IgD-negative memory B cell (primary cell): ENCODE measurements at regions not wholly inside any gene's neighbourhood (a gene's known extent, or its start where the extent isn't known, plus 50 kb on each side); places are given as distances from the start of the nearest gene placed in this dataset.

Source experiments
- H3K27ac Mint-ChIP-seq, 3 donors: one replicate each; pipeline ENCODE4 v1.8.0; 2020 to 2022; ENCODE audit warnings: mild to moderate bottlenecking in 3 of 3, mixed read lengths in 3 of 3, moderate library complexity in 1 of 3
- H3K27me3 Mint-ChIP-seq: one replicate; pipeline ENCODE4 v1.8.0; 2021; ENCODE audit warnings: mixed read lengths
- H3K36me3 Mint-ChIP-seq: one replicate; pipeline ENCODE4 v1.8.0; 2020; ENCODE audit warnings: mild to moderate bottlenecking, mixed read lengths
- H3K4me1 Mint-ChIP-seq, 3 donors: one replicate each; pipeline ENCODE4 v1.8.0; 2020 to 2022; ENCODE audit warnings: mixed read lengths in 3 of 3, mild to moderate bottlenecking in 1 of 3
- H3K4me3 Mint-ChIP-seq, 4 donors: one replicate each; pipeline ENCODE4 v1.8.0; 2020 to 2022; ENCODE audit warnings: mild to moderate bottlenecking in 4 of 4, mixed read lengths in 4 of 4, moderate library complexity in 3 of 4
- H3K9me3 Mint-ChIP-seq, 3 donors: one replicate each; pipeline ENCODE4 v1.8.0; 2020 to 2021; ENCODE audit warnings: mixed read lengths in 3 of 3, mild to moderate bottlenecking in 1 of 3

- H3K36me3 Mint-ChIP-seq = peaks cover 6% of the 10 kb centered on the region
- peaks cover 15% of the 10 kb centered on the region for H3K27me3 Mint-ChIP-seq
- no peaks in the 10 kb centered on the region for H3K9me3 Mint-ChIP-seq
- peak overlapping the region in 1 of 4 donors; percentile 47 for H3K4me3 Mint-ChIP-seq
- no peak overlapping the region for H3K27ac Mint-ChIP-seq
- H3K4me1 Mint-ChIP-seq = peaks cover 0 to 6% (median 0%) of the 10 kb centered on the region in 3 donors
Measured at GRCh38 chr2:44848026-44848425, 93.5 kb upstream of the SIX3 start.

GRCh38 chr2:44850016-44850415 lies 91.5 kb upstream of the SIX3 start:
- H3K27me3 Mint-ChIP-seq = peaks cover 19% of the 10 kb centered on the region

GRCh38 chr2:44851518-44851917 lies 90.0 kb upstream of the SIX3 start:
- H3K9me3 Mint-ChIP-seq = peaks cover 0 to 2% (median 0%) of the 10 kb centered on the region in 3 donors
- peaks cover 4% of the 10 kb centered on the region for H3K36me3 Mint-ChIP-seq
- peaks cover 0 to 4% (median 0%) of the 10 kb centered on the region in 3 donors for H3K4me1 Mint-ChIP-seq
- no peak overlapping the region for H3K27ac Mint-ChIP-seq
- no peak overlapping the region for H3K4me3 Mint-ChIP-seq
- H3K27me3 Mint-ChIP-seq = peaks cover 21% of the 10 kb centered on the region

More at GRCh38 chr2:44850016-44850415, 91.5 kb upstream of the SIX3 start:
- peaks cover 0 to 2% (median 0%) of the 10 kb centered on the region in 3 donors for H3K9me3 Mint-ChIP-seq
- H3K4me3 Mint-ChIP-seq = no peak overlapping the region
- peaks cover 0 to 4% (median 0%) of the 10 kb centered on the region in 3 donors for H3K4me1 Mint-ChIP-seq
- peaks cover 4% of the 10 kb centered on the region for H3K36me3 Mint-ChIP-seq
- no peak overlapping the region for H3K27ac Mint-ChIP-seq

- Mint-ChIP-seq H3K27ac (no peak overlapping the region), H3K4me3 (no peak overlapping the region), H3K9me3 (peaks cover 0 to 2% (median 0%) of the 10 kb centered on the region in 3 donors), H3K27me3 (peaks cover 25% of the 10 kb centered on the region), H3K4me1 (peaks cover 0 to 4% (median 0%) of the 10 kb centered on the region in 3 donors), H3K36me3 (peaks cover 4% of the 10 kb centered on the region)
Measured at GRCh38 chr2:44852594-44852993, 88.9 kb upstream of the SIX3 start.

- peaks cover 2 to 15% (median 3%) of the 10 kb centered on the region in 3 donors for H3K9me3 Mint-ChIP-seq
- peaks cover 11% of the 10 kb centered on the region for H3K27me3 Mint-ChIP-seq
- H3K27ac Mint-ChIP-seq = no peak overlapping the region
- no peaks in the 10 kb centered on the region for H3K36me3 Mint-ChIP-seq
- H3K4me1 Mint-ChIP-seq = no peaks in the 10 kb centered on the region
- H3K4me3 Mint-ChIP-seq = no peak overlapping the region
Measured at GRCh38 chr2:44859337-44859736, 82.2 kb upstream of the SIX3 start.

- Mint-ChIP-seq H3K27ac (no peak overlapping the region), H3K9me3 (peaks cover 0 to 2% (median 0%) of the 10 kb centered on the region in 3 donors), H3K4me1 (no peaks in the 10 kb centered on the region), H3K27me3 (peaks cover 5% of the 10 kb centered on the region), H3K36me3 (no peaks in the 10 kb centered on the region), H3K4me3 (no peak overlapping the region)
Measured at GRCh38 chr2:44866152-44866551, 75.3 kb upstream of the SIX3 start.

- H3K4me3 Mint-ChIP-seq = no peak overlapping the region
- no peaks in the 10 kb centered on the region for H3K9me3 Mint-ChIP-seq
- H3K27ac Mint-ChIP-seq = no peak overlapping the region
- peaks cover 7% of the 10 kb centered on the region for H3K27me3 Mint-ChIP-seq
- H3K36me3 Mint-ChIP-seq = no peaks in the 10 kb centered on the region
- H3K4me1 Mint-ChIP-seq = no peaks in the 10 kb centered on the region
Measured at GRCh38 chr2:44869761-44870160, 71.7 kb upstream of the SIX3 start.

- peaks cover 2% of the 10 kb centered on the region for H3K36me3 Mint-ChIP-seq
- H3K9me3 Mint-ChIP-seq = peaks cover 2 to 13% (median 7%) of the 10 kb centered on the region in 3 donors
- no peaks in the 10 kb centered on the region for H3K4me1 Mint-ChIP-seq
- peaks cover 6% of the 10 kb centered on the region for H3K27me3 Mint-ChIP-seq
- H3K4me3 Mint-ChIP-seq = no peak overlapping the region
- no peak overlapping the region for H3K27ac Mint-ChIP-seq
Measured at GRCh38 chr2:44877417-44877816, 64.1 kb upstream of the SIX3 start.

GRCh38 chr2:44879269-44880124 lies 62.0 kb upstream of the SIX3 start:
- Mint-ChIP-seq H3K9me3 (peaks cover 2 to 13% (median 7%) of the 10 kb centered on the region in 3 donors), H3K27me3 (peaks cover 3% of the 10 kb centered on the region), H3K27ac (no peak overlapping the region), H3K36me3 (peaks cover 2% of the 10 kb centered on the region), H3K4me1 (no peaks in the 10 kb centered on the region), H3K4me3 (no peak overlapping the region)

- H3K27ac Mint-ChIP-seq = no peak overlapping the region
- H3K27me3 Mint-ChIP-seq = no peaks in the 10 kb centered on the region
- H3K4me3 Mint-ChIP-seq = no peak overlapping the region
- peaks cover 2% of the 10 kb centered on the region for H3K36me3 Mint-ChIP-seq
- peaks cover 2 to 11% (median 7%) of the 10 kb centered on the region in 3 donors for H3K9me3 Mint-ChIP-seq
- no peaks in the 10 kb centered on the region for H3K4me1 Mint-ChIP-seq
Measured at GRCh38 chr2:44880125-44880483, 61.4 kb upstream of the SIX3 start.

- H3K27me3 Mint-ChIP-seq = peaks cover 4% of the 10 kb centered on the region
- H3K4me1 Mint-ChIP-seq = no peaks in the 10 kb centered on the region
- H3K27ac Mint-ChIP-seq = no peak overlapping the region
- peaks cover 2% of the 10 kb centered on the region for H3K36me3 Mint-ChIP-seq
- no peak overlapping the region for H3K4me3 Mint-ChIP-seq
- H3K9me3 Mint-ChIP-seq = no peaks in the 10 kb centered on the region
Measured at GRCh38 chr2:44881856-44882255, 59.6 kb upstream of the SIX3 start.

- Mint-ChIP-seq H3K4me1 (no peaks in the 10 kb centered on the region), H3K36me3 (peaks cover 5% of the 10 kb centered on the region), H3K4me3 (no peak overlapping the region), H3K27ac (no peak overlapping the region), H3K27me3 (peaks cover 4% of the 10 kb centered on the region), H3K9me3 (no peaks in the 10 kb centered on the region)
Measured at GRCh38 chr2:44883356-44883755, 58.1 kb upstream of the SIX3 start.

- H3K36me3 Mint-ChIP-seq = peaks cover 7% of the 10 kb centered on the region
- H3K27ac Mint-ChIP-seq = no peak overlapping the region
- H3K27me3 Mint-ChIP-seq = peaks cover 4% of the 10 kb centered on the region
- no peaks in the 10 kb centered on the region for H3K4me1 Mint-ChIP-seq
- no peak overlapping the region for H3K4me3 Mint-ChIP-seq
- no peaks in the 10 kb centered on the region for H3K9me3 Mint-ChIP-seq
Measured at GRCh38 chr2:44884231-44884630, 57.3 kb upstream of the SIX3 start.

- H3K4me1 Mint-ChIP-seq = no peaks in the 10 kb centered on the region
Measured at GRCh38 chr2:44884677-44885076, 56.8 kb upstream of the SIX3 start.

GRCh38 chr2:44886414-44886813 lies 55.1 kb upstream of the SIX3 start:
- Mint-ChIP-seq H3K36me3 (peaks cover 7% of the 10 kb centered on the region), H3K4me3 (no peak overlapping the region), H3K9me3 (peaks cover 0 to 4% (median 0%) of the 10 kb centered on the region in 3 donors), H3K27ac (no peak overlapping the region), H3K4me1 (no peaks in the 10 kb centered on the region), H3K27me3 (peaks cover 4% of the 10 kb centered on the region)

More at GRCh38 chr2:44884677-44885076, 56.8 kb upstream of the SIX3 start:
- H3K9me3 Mint-ChIP-seq = no peaks in the 10 kb centered on the region
- no peak overlapping the region for H3K4me3 Mint-ChIP-seq
- peaks cover 4% of the 10 kb centered on the region for H3K27me3 Mint-ChIP-seq
- H3K27ac Mint-ChIP-seq = no peak overlapping the region
- peaks cover 7% of the 10 kb centered on the region for H3K36me3 Mint-ChIP-seq

- Mint-ChIP-seq H3K36me3 (peaks cover 7% of the 10 kb centered on the region), H3K4me3 (peak overlapping the region in 1 of 4 donors; percentile 30), H3K27me3 (peaks cover 4% of the 10 kb centered on the region), H3K27ac (no peak overlapping the region), H3K4me1 (peaks cover 0 to 2% (median 0%) of the 10 kb centered on the region in 3 donors), H3K9me3 (peaks cover 3 to 20% (median 7%) of the 10 kb centered on the region in 3 donors)
Measured at GRCh38 chr2:44889096-44889495, 52.4 kb upstream of the SIX3 start.
